GM12878 (cell line): ENCODE measurements at regions not wholly inside any gene's neighbourhood (a gene's known extent, or its start where the extent isn't known, plus 50 kb on each side); places are given as distances from the start of the nearest gene placed in this dataset.

Experiments used
- BCL3 ChIP-seq: IDR thresholded peaks from 2 replicates; pipeline ENCODE4 v1.6.1; 2011; ENCODE audit warnings: borderline replicate concordance, low read depth, mild to moderate bottlenecking, moderate library complexity, low read length; ENCODE audit not compliant: insufficient read depth, poor library complexity, severe bottlenecking
- BCLAF1 ChIP-seq: fragments of 450-650 bp; IDR thresholded peaks from 2 replicates; pipeline ENCODE4 v1.6.1; 2017; ENCODE audit warnings: antibody characterized with exemption, mild to moderate bottlenecking, moderate library complexity
- CTCF ChIP-seq, 3 experiments: IDR thresholded peaks in 2 of 3; conservative IDR thresholded peaks in 1 of 3; 2 replicates each; pipeline ENCODE4 v1.5.1; 2011; ENCODE audit warnings: low read depth in 3 of 3, low read length in 3 of 3, mild to moderate bottlenecking in 3 of 3, control low read depth in 2 of 3, moderate library complexity in 2 of 3, inconsistent platforms in 1 of 3, mixed read lengths in 1 of 3; ENCODE audit not compliant: control insufficient read depth in 2 of 3, insufficient read depth in 1 of 3; ENCODE audit errors: extremely low read depth in 1 of 3
- MAX ChIP-seq: IDR thresholded peaks from 2 replicates; pipeline ENCODE4 v1.6.1; 2012; ENCODE audit warnings: low read depth, low read length, improper control_type of control experiment
- NKRF ChIP-seq: fragments of 450-650 bp; conservative IDR thresholded peaks from 2 replicates; pipeline ENCODE4 v1.6.1; 2017; ENCODE audit warnings: mild to moderate bottlenecking, moderate library complexity
- STAT3 ChIP-seq: IDR thresholded peaks from 2 replicates; pipeline ENCODE4 v1.6.1; 2011; ENCODE audit warnings: low read depth, low read length, improper control_type of control experiment
- ZNF274 ChIP-seq: IDR thresholded peaks from one replicate; pipeline ENCODE4 v1.8.0; 2011; ENCODE audit not compliant: insufficient read length, insufficient read depth

- TF ChIP-seq NKRF, result no peak
- TF ChIP-seq STAT3, result no peak
- TF ChIP-seq ZNF274, result no peak
- no peak for TF ChIP-seq MAX
- TF ChIP-seq BCLAF1, result no peak
- TF ChIP-seq BCL3, result no peak
- TF ChIP-seq CTCF (IDR thresholded peaks at IDR 0.05 in 2 of 3, conservative IDR thresholded peaks at IDR 0.05 in 1 of 3; ENCODE audit: control insufficient read depth in 2 of 3, extremely low read depth in 1 of 3, insufficient read depth in 1 of 3, low read depth in 3 of 3, low read length in 3 of 3), result no peak
Observed at GRCh38 chr9:115686069-115686468, 467.5 kb upstream of the PAPPA start (continued).
